Astrocyte of the cerebellum (primary cell): ENCODE measurements at regions not wholly inside any gene's neighbourhood (a gene's known extent, or its start where the extent isn't known, plus 50 kb on each side); places are given as distances from the start of the nearest gene placed in this dataset.

ENCODE experiments used
- DNase-seq: peaks from one replicate; pipeline ENCODE4 v3.0.0-alpha.2; 2011; ENCODE audit warnings: low read depth
- H3K4me3 ChIP-seq: 2 replicates; pipeline ENCODE4 v1.5.1; 2011; ENCODE audit warnings: mild to moderate bottlenecking, low read depth, low read length, moderate library complexity
- in situ Hi-C: cut with HindIII; loops from 2 replicates; pipeline ENCODE4 v1.10.0; 2017; ENCODE audit warnings: low sequenced_read_pairs
- TF ChIP-seq, protein P1 (sequence below): IDR thresholded peaks from 2 replicates; pipeline ENCODE4 v1.5.1; 2012; ENCODE audit warnings: low read length, low read depth, moderate library complexity, mild to moderate bottlenecking; ENCODE audit errors: missing control alignments

DNA sequence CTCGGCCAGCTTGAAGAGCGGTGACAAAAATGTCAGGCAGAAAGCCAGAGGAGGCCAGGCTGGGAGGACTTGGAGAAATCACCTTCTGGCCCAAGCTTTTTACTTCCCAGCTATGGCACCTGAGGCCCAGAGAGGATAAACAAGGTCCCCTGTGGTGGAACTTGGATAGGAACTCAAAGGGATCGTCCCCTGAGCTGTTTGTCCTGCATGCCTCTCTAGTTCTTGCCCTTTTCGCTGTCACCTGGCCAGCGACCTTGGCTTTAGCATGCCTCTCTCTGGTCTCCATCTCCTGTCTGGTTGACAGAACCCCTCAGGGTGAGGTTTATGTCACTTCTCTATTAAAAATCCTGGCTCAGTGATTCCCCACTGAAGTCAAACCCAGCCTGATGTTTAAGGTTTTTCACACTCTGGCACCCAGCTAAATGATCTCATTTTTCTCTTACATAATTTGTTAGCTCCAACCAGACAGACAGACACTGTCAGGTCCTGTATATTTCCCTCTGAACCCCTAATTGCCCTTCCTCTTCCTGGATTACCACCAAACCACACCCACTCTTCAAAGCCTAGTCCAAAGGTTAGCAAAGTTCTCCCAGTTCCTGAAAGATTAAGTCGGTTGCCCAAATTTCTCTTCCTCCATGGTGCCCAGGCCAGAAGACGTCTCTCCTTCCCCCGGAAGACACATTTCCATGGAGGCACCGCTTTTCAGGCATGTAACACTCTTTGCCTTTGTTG is 169.1 kb downstream of the FAM43A start:
- H3K4me3 ChIP-seq, result no peak overlapping the region
- no peak for DNase-seq
- in situ Hi-C loops, result no loop called here
- TF ChIP-seq, protein P1, sequence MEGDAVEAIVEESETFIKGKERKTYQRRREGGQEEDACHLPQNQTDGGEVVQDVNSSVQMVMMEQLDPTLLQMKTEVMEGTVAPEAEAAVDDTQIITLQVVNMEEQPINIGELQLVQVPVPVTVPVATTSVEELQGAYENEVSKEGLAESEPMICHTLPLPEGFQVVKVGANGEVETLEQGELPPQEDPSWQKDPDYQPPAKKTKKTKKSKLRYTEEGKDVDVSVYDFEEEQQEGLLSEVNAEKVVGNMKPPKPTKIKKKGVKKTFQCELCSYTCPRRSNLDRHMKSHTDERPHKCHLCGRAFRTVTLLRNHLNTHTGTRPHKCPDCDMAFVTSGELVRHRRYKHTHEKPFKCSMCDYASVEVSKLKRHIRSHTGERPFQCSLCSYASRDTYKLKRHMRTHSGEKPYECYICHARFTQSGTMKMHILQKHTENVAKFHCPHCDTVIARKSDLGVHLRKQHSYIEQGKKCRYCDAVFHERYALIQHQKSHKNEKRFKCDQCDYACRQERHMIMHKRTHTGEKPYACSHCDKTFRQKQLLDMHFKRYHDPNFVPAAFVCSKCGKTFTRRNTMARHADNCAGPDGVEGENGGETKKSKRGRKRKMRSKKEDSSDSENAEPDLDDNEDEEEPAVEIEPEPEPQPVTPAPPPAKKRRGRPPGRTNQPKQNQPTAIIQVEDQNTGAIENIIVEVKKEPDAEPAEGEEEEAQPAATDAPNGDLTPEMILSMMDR, result no peak

DNA sequence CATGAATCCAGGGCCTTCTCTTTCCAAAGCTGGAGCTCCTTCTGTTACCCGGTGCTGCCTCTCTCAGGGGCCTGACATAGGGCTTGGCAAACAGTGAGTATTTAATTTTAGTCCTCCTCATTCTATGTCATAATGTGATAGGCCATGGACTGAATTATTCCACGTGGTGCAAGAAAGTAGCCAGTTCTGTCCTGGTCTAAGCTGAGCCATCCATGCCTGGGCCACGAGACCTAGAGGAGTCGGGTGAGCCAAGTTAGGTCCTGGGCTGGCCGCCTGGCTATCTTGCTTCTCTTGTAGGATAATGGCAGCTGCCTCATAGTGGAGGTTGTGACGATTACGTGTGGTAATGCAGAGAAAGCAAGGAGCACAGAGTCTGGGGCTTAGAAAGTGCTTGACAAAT is 170.6 kb downstream of the FAM43A start:
- H3K4me3 ChIP-seq, result no peak overlapping the region
- in situ Hi-C loops, result no loop called here
- TF ChIP-seq, protein P1, result no peak
- DNase-seq, result no peak

DNA sequence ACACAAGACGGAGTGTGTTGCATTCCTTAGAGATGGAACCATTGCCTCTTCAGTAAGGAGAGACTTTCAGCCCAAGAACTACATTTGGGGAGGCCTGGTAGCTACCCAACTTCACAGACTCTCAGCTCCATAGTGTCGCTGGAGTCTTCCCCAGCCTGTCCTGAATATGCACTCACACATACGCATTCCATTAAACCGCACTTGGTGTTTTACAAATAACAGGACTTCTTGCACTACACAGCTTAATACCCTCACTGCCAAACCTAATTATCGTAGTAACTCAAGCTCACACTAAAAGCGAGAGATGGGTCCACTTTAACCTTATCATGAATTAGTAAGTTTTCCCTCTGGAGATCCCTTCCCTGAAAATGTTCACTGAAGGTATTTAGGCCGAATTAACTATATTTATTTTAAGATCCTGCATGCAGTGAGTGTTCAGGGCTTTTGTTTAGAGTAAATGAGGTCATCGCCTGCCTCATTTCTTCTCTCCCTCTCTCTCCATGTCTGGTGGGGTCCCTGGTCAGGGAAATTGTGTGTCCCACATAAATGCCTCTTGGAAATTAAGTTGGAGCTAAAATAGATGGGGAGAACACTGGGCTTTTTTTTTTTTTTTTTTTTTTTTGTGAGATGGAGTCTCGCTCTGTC is 171.9 kb downstream of the FAM43A start:
- TF ChIP-seq, protein P1, result no peak
- no peak for DNase-seq
- in situ Hi-C loops, result no loop called here
- H3K4me3 ChIP-seq, result no peak overlapping the region

DNA sequence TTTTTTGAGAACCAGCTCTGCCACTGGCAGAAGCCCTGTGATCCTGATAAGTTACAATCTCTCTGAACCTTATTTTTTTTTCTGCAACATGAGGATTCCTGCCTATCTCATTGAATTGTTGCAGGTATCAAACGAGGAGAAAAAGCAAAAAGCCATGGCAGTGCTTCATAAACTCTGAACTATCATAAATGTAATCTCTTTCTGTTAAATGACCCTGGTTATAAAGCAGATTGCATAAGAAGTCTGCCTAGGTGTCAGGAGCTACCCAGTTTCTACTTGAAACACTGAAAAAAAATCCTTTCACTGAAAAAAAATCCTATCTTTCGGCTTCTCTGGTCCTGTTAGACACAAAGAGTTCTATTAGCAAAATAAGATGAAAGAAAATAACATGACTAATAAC is 172.7 kb downstream of the FAM43A start:
- in situ Hi-C loops, result no loop called here
- TF ChIP-seq, protein P1, result no peak

DNA sequence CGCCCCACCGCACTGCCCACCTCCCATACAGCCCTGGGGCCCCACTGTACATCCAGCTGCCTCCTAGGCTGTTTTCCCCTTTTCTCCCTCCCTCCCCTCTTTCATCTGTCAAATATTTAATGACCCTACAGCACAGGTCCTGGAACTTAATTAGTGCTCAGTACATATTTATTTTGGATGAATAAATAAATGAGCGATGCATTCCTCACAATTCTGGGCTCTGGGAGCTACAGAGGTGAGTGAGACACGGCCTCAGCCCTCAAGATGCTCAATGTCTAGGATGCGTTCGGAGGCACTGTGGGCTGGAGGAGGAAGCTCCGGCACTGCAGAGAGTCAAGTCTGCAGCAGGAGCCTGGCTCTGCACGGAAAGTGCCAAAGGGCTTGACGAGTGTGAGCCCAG is 175.0 kb downstream of the FAM43A start:
- TF ChIP-seq, protein P1, result no peak
- no peak overlapping the region for H3K4me3 ChIP-seq
- in situ Hi-C loops, result no loop called here
- no peak for DNase-seq

More for the DNA sequence above, 172.7 kb downstream of the FAM43A start:
- no peak overlapping the region for H3K4me3 ChIP-seq
- DNase-seq, result no peak

DNA sequence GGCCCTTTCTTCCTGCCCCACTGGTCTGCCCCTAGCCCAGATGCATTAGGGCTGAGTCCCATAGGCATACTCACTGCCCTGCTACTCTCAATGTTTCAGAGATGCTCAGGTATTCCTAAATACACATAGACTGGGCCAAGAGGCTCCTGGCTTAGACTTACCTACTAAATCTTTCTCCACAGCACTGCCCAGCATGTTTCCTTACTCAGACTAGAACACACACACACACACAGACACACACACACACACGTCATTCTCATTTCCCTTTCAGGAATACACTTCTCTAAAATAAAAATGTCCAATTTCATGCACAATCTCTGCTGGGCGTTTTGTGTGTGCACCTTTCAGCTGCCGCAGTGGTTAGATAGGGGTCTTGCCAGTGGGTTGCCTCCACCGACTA is 175.7 kb downstream of the FAM43A start:
- in situ Hi-C loops, result no loop called here
- DNase-seq, result no peak
- no peak overlapping the region for H3K4me3 ChIP-seq
- TF ChIP-seq, protein P1, result no peak
